Activated CD8-positive, alpha-beta memory T cell treated with anti-CD3 and anti-CD28 coated beads for 24 hours (primary cell): ENCODE measurements at regions not wholly inside any gene's neighbourhood (a gene's known extent, or its start where the extent isn't known, plus 50 kb on each side); places are given as distances from the start of the nearest gene placed in this dataset.

Experiments used
- DNase-seq: peaks from one replicate; pipeline ENCODE4 v3.0.0-alpha.2; 2020

DNA sequence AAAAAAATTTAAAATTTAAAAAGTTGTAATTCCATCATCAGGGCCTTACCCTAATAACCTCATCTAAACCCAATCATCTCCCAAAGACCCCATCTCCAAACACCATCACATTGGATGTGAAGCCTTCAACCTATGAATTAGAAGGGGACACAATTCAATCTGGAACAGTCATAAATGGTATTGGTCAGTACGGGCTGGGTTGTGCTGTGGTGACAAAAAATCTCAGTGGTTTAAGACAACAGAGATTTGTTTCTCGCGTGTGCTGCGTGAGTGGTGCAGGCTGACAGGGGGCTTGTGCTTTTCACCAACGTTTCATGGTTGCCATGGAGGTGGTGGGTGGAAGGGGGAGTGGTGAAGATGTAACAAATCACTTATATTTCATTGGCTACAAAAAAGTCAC, 174.5 kb downstream of the INHBB start:
- DNase-seq = no peak

GRCh38 chr2:120520929-120521912, 175.3 kb downstream of the INHBB start:
- DNase-seq = peak; percentile 59

- no peak for DNase-seq
Measured at GRCh38 chr2:120522151-120522751, 176.3 kb downstream of the INHBB start.

DNA sequence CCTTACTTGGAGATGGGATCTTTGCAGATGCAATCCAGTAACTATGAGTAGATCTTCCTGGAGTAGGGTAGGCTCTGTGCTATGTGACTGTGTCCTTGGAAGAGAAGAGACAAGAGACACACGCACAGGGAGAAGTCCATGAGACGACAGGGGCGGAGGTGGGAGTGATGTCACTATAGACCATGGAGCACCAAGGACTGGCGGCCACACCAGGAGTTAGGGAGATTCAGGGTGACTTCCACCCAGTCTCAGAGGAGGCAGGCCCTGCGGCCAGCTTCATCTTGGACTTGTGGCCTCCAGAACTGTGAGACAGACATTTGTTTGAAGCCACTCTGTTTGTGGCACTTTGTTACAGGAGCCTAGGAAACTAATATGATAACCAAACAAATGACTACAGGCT, 177.8 kb downstream of the INHBB start:
- DNase-seq = no peak

GRCh38 chr2:120524174-120524573, 178.2 kb downstream of the INHBB start:
- no peak for DNase-seq

- no peak for DNase-seq
Measured at GRCh38 chr2:120525056-120526046, 179.4 kb downstream of the INHBB start.

DNA sequence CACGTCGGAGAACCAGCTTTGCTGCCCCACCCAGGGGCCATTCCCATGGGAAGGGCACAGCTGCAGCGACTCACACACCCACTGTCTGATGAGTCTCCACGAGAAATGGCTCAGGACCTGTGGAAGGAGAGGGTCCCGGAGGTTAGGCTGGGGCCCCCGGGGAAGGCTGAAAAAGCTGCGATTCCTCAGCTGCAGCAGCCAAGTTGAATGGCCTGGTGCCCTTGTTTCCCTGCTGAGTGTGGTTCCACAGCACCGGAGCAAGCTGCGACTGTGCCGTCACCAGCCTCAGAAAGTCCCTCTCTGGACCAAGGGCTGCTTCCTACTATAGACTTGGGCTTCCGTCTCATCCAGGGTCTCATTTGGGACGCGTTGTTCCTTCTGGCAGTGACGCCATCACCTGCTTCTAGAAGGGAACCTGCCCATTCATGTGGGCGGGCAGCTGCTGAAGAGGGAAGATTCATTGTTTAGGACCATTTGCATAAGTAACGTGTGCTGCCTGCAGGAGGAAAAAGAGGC, 180.2 kb downstream of the INHBB start:
- no peak for DNase-seq

DNA sequence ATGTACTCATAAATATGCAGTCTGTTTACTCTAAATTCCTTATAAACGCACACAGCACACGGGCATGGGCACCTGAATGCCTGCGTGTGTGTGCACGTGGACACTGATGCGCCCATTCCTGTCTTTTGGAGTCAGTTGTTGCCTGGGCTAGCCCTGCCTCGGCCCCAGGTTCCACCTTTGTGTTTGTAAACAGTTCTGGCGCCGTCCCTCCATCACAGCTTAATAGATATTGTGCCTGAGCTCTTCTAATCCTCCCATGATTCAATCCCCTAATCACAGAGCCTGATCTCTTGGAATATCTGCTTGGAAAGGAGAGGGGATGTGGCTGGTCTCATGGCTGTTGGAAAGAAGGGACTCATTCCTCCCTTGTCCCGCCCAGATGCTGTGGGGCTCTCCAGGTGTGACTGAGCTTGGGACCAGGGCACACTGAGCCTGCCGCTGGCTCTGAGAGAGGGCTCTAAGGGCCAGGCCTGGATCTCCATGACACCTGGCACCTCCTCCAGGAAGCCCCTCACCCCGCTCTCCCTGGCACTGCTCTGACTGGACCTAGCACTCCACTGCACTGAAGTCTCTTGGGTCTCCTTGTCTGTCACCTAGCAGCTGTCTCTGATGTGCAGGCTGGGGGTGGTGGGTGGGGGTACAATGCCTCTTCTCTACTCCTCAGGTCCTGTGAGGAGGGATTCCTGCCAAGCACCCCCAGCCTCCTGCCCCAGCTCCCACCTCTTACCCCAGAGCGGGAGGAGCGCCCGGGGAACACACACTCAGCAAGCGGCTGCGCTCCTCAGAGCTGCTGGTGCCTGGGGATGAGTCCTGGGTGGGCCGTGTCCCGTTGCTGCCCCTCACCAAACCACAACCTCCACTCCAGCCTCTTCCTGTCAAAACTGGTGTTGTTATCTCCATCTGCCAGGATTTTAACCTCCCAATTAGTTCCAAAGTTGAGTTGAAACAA, 181.3 kb downstream of the INHBB start:
- no peak for DNase-seq

- DNase-seq = no peak
Measured at GRCh38 chr2:120528051-120528692, 182.2 kb downstream of the INHBB start.

DNA sequence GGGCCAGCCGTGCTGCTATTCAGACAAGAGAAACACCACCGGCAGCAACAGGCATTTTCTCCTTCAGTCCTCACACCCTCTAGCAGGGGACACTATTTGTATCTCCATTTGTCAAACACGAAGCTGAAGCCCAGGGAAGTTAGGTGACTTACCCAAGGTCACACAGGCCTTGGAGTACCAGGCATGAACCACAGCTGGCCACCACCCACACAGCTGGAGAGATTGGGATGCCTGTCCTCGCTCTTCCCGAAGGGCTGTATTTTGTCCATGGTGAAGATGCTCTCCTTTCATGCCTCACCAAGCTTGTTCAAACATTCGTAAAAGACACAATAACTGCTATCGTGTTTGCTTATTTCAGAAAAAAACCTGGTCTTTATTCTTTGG, 182.7 kb downstream of the INHBB start:
- DNase-seq = no peak

DNA sequence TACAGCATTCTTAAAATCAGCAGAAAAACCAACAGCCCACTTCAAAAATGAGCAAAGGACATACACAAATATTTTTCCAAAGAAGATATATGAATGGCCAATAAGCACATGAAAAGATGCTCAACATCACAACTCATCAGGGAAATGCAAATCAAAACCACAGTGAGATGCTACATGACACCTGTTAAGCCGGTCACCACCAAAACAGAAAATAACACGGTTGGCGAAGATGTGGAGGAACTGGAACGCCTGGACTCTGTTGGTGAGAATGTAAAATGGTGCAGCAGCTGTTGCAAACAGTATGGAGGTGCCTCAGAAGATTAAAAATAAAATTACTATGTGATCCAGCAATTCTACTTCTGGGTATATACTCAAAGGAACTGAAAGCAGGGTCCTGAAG, 184.8 kb downstream of the INHBB start:
- DNase-seq = no peak

DNA sequence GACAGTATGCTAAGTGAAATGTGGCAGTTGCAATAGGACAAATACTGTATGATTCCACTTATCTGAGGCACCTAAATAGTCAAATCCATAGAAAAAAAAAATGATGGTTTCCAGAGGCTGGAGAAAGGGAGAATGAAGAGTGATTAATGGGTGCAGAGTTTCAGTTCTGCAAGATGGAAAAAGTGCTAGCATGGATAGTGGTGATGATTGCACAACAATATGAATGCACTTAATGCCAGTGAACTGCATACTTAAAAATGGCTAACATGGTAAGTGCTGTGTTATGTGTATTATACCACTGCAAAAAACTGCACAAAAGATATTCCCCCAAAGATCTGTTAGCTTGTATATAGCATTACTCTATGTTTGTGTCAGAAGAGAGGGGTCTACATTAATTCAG, 185.4 kb downstream of the INHBB start:
- no peak for DNase-seq

DNA sequence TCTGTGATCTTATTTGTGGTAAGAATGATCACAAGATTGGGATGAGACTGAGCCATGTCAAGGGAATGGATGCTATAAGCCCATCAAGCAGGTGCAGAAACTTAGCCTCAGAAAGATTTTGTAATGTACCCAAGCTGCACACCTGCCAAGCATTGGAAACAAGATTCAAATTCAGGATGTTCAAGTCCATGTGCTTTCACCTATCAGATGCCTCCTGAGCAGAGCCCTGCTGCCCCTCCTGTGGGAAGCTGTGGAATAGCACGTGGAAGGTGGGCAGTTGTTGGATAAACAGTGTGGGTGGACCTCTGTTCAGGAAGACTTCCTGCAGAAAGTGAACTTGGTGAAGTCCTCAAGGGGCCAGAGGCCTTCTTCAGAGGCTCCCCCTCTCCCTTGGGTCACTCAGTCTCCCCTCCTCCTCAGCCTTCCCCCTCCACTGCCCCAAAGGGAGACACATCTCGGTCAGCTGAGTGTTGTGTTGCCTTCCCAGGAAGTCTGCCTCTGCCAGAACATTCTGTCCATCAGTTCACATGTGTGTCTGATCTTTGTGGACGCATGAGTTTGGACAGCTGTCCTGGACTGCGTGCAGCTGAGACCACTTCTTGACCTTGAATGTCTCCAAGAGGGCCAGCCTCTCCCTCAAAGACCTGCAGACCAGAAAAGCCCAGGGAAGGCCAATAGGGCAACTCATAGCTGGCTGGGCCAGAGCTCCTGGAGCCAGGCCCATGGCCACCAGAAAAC, 186.1 kb downstream of the INHBB start:
- DNase-seq = no peak

DNA sequence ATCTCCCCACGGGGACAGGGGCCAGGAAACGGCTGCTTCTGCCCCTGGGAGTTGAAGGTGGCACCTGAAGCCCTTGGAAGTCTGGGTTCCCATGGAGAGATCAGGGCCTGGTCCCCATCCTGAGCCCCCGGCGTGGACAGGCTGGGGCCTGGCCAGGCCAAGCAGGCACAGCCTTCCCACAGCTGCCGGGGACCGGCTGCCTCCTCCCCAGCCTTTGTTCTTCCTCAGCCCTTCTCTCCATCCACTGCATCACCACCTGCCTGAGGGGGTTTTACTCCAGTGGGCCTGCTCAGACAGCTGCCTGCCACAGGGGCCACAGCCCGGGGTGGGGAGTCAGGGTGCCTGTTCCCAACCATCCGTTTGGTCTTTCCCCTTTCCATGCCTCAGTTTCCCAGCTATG, 187.7 kb downstream of the INHBB start:
- DNase-seq = no peak

DNA sequence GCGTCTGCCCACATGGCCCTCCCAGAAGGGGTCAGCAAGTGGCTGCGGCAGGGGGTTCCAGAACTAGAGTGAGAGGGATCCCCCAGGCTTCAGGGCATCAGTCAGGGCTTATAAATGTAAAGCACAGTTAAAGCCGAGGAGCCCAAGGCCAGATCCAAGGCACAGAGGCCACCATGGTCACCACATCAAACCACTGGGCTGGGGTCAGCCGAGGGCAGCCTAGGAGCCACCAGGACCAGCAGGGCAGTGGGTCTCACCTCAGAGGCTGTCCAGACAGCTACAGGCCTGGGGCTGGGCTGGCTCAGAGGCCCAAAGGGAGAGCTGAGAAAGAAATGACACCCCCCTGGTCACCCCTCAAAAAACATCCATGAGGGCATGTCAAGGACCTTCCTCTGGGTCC, 188.5 kb downstream of the INHBB start:
- no peak for DNase-seq

DNA sequence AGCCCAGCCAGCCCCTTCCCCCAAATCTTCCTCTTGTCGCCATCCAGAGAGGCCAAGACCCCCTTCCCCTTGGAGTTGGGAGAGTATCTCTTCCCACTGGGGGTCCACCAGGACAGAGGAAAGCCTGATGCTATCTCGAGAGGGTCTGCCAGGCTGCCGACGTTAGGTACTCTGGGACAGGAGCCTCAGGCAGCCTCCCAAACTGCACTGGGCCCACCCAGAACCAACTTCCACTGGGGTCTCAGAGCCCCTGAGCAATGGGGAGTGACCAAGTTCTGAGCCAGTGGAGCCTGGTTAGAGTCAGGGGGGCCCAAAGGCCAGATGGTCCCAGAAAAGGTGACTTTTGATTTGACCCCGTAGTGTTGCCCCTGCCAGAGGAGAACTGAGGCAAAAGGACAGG, 189.1 kb downstream of the INHBB start:
- DNase-seq = no peak

GRCh38 chr2:120536141-120536540, 190.2 kb downstream of the INHBB start:
- DNase-seq = no peak

DNA sequence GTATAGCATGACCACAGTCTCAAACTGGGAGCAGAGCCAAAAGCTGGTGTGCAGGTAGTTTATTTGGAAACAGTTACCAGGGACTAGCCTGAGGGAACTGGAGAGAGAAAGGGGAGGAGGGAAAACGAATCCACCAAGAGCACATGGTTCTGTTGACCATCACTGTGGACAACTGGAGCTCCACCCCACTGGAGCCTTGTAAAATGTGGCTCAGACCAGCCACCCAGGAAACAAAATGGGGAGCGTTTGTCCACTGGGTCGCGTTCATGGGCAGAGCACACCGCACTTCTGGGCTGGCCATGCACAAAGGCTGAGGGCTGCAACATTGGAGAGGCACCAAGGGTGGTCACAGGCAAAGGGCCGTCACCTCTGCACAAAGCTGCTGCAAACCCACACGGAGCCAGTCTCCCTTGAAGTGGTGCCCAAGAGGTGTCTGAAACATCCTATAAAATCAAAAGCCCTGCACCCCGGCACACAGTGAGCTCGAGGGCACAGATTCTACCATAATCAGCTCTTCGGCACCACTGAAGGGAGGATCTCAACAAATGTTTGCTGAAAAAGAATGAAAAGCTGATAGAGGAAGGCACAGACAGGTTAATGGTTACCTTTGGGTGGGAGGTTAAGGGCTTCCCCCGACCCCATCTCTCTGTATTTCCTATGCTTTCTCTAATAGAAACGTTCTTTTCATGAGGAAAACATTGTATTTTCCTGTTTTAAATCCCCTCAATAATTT, 192.9 kb downstream of the INHBB start:
- DNase-seq = no peak

- no peak for DNase-seq
Measured at GRCh38 chr2:120539424-120539936, 193.5 kb downstream of the INHBB start.
